GM12892 (cell line): ENCODE measurements at regions not wholly inside any gene's neighbourhood (a gene's known extent, or its start where the extent isn't known, plus 50 kb on each side); places are given as distances from the start of the nearest gene placed in this dataset.

Experiments
- DNase-seq: peaks from one replicate; pipeline ENCODE4 v3.0.0; 2011; ENCODE audit not compliant: insufficient read length
- FAIRE-seq: peaks from 2 replicates; lab custom pipeline; 2011; peaks lifted over from hg19 to GRCh38; lab: Jason Lieb, UNC
- POLR2A ChIP-seq: IDR thresholded peaks from 2 replicates; pipeline ENCODE4 v1.6.1; 2011; ENCODE audit warnings: low read depth, low read length, control low read depth
- POLR2AphosphoS5 ChIP-seq: IDR thresholded peaks from 2 replicates; pipeline ENCODE4 v1.6.1; 2011; ENCODE audit warnings: low read depth, low read length, control low read depth
- TAF1 ChIP-seq: IDR thresholded peaks from 2 replicates; pipeline ENCODE4 v1.6.1; 2011; ENCODE audit warnings: low read depth, mild to moderate bottlenecking, control low read depth, low read length, borderline replicate concordance

GRCh38 chr6:71103641-71104040 is 146.8 kb upstream of the B3GAT2 start:
- TF ChIP-seq POLR2AphosphoS5 (no peak), POLR2A (no peak), TAF1 (no peak)
- FAIRE-seq (no peak), DNase-seq (no peak)

GRCh38 chr6:71106276-71106675 is 149.4 kb upstream of the B3GAT2 start:
- FAIRE-seq (no peak), DNase-seq (no peak)
- no peak for TF ChIP-seq POLR2A
- TF ChIP-seq TAF1 = no peak
- no peak for TF ChIP-seq POLR2AphosphoS5

- DNase-seq = no peak
- FAIRE-seq = no peak
- no peak for TF ChIP-seq TAF1
- no peak for TF ChIP-seq POLR2AphosphoS5
- TF ChIP-seq POLR2A = no peak
These were observed 151.1 kb upstream of the B3GAT2 start for GRCh38 chr6:71107911-71108420.

GRCh38 chr6:71114544-71114943 is 157.7 kb upstream of the B3GAT2 start:
- TF ChIP-seq POLR2A (no peak), POLR2AphosphoS5 (no peak), TAF1 (no peak)
- DNase-seq (no peak), FAIRE-seq (no peak)

- DNase-seq = no peak
- TF ChIP-seq POLR2AphosphoS5 (no peak), POLR2A (no peak)
- no peak for FAIRE-seq
These were observed 158.1 kb upstream of the B3GAT2 start for GRCh38 chr6:71114986-71115385.

GRCh38 chr6:71119560-71119959 is 162.7 kb upstream of the B3GAT2 start:
- FAIRE-seq = no peak
- TF ChIP-seq POLR2A (no peak), POLR2AphosphoS5 (no peak), TAF1 (no peak)
- DNase-seq = no peak

- TF ChIP-seq POLR2AphosphoS5 (no peak), TAF1 (no peak), POLR2A (no peak)
- FAIRE-seq (no peak), DNase-seq (no peak)
These were observed 165.6 kb upstream of the OGFRL1 start for GRCh38 chr6:71123051-71123450.

GRCh38 chr6:71124340-71124739 is 164.3 kb upstream of the OGFRL1 start:
- DNase-seq (no peak), FAIRE-seq (no peak)
- TF ChIP-seq POLR2AphosphoS5 (no peak), TAF1 (no peak), POLR2A (no peak)

- FAIRE-seq = no peak
- TF ChIP-seq TAF1 (no peak), POLR2AphosphoS5 (no peak), POLR2A (no peak)
These were observed 163.4 kb upstream of the OGFRL1 start for GRCh38 chr6:71125216-71125615.

GRCh38 chr6:71126506-71126905 is 162.1 kb upstream of the OGFRL1 start:
- no peak for FAIRE-seq
- TF ChIP-seq POLR2A (no peak), TAF1 (no peak), POLR2AphosphoS5 (no peak)
- DNase-seq = no peak

More at GRCh38 chr6:71125216-71125615, 163.4 kb upstream of the OGFRL1 start:
- no peak for DNase-seq

GRCh38 chr6:71127374-71127773 is 161.2 kb upstream of the OGFRL1 start:
- TF ChIP-seq TAF1 (no peak), POLR2A (no peak), POLR2AphosphoS5 (no peak)

GRCh38 chr6:71130277-71130676 is 158.3 kb upstream of the OGFRL1 start:
- no peak for DNase-seq
- TF ChIP-seq TAF1 (no peak), POLR2A (no peak), POLR2AphosphoS5 (no peak)
- no peak for FAIRE-seq

More at GRCh38 chr6:71127374-71127773, 161.2 kb upstream of the OGFRL1 start:
- no peak for FAIRE-seq
- DNase-seq = no peak
